ENCODE measurements at regions not wholly inside any gene's neighbourhood (a gene's known extent, or its start where the extent isn't known, plus 50 kb on each side); places are given as distances from the start of the nearest gene placed in this dataset.

- Mint-ChIP-seq H3K27ac (no peak overlapping the region), H3K9me3 (peaks cover 14 to 31% of the 10 kb centered on the region in 2 donors)
- ATAC-seq = no peak
Measured at GRCh38 chr3:167188592-167188991, 191.5 kb downstream of the ZBBX start.

DNA sequence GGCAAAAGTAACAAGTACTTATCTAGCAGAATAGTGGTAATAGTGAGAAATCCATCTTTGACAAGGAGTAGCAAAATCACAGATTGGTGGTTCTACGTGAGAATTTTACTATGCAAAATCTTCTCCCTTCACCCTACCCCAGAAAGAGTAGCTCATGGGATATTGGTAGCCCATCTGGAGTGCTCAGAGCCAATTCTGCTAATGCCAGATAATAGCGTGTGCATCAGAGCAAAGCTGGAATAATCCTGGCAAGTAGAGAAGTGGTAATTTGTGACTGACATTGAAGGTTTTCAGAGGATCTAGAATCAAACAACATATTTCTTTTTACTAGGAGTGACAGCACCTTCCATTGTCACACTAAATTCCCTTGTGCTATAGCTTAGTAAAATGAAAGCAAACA is 192.9 kb downstream of the ZBBX start:
- ATAC-seq (no peak), DNase-seq (ENCODE audit: low spot score in 2 of 2) (no peak)
- peaks cover 12 to 20% of the 10 kb centered on the region in 2 donors for H3K9me3 Mint-ChIP-seq
- no peak overlapping the region for H3K27ac Mint-ChIP-seq
- no peaks in the 10 kb centered on the region for H3K36me3 Mint-ChIP-seq

More at GRCh38 chr3:167188592-167188991, 191.5 kb downstream of the ZBBX start:
- H3K36me3 Mint-ChIP-seq = peaks cover 0 to 8% of the 10 kb centered on the region in 2 donors
- DNase-seq (ENCODE audit: low spot score in 2 of 2) = no peak

- Mint-ChIP-seq H3K27ac (no peak overlapping the region), H3K36me3 (no peaks in the 10 kb centered on the region), H3K9me3 (peaks cover 9 to 10% of the 10 kb centered on the region in 2 donors)
- DNase-seq (ENCODE audit: low spot score in 2 of 2) = no peak
- no peak for ATAC-seq
Measured at GRCh38 chr3:167184511-167184910, 195.6 kb downstream of the ZBBX start.

GRCh38 chr3:167172377-167172776 is 207.7 kb downstream of the ZBBX start:
- DNase-seq (ENCODE audit: low spot score in 2 of 2) = no peak
- Mint-ChIP-seq H3K27ac (no peak overlapping the region), H3K9me3 (peaks cover 6 to 8% of the 10 kb centered on the region in 2 donors), H3K36me3 (peaks cover 0 to 4% of the 10 kb centered on the region in 2 donors)
- no peak for ATAC-seq

- ATAC-seq = no peak
- DNase-seq (ENCODE audit: low spot score in 2 of 2) = no peak
- H3K27ac Mint-ChIP-seq = no peak overlapping the region
Measured at GRCh38 chr3:167167491-167167890, 212.6 kb downstream of the ZBBX start.

DNA sequence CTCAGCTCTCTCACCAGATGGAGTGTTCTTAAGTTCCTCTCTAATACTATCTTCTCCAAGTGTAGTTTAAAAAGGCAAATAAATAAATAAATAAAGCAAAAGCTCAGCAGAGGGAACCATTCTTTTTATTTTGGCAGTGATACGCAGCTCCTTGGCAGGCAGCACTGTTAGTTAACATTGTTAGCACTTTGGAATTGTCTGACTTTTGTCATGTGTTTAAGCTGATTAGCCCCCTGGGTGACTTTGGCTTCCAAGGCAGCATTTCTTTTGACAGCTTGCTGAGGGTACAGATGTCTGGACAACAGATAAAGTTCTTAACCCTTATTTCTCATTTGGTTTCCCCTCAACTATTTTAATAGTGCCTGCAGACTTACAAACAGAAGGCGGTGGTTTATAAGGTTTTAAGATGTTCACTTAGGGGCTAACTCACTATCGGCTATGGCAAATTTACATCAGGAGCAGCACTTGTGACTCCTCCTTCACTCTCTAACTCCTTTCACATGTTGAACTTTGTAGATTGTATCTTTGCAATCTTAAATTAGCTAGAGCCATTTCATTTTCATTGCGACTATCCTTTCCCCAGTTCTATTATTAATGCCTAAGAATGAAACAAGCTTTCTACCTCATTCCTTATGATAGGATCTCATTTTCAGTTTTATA is 213.4 kb downstream of the ZBBX start:
- ATAC-seq (no peak), DNase-seq (ENCODE audit: low spot score in 2 of 2) (no peak)
- Mint-ChIP-seq H3K9me3 (peaks cover 8 to 10% of the 10 kb centered on the region in 2 donors), H3K36me3 (no peaks in the 10 kb centered on the region), H3K27ac (no peak overlapping the region)

More at GRCh38 chr3:167167491-167167890, 212.6 kb downstream of the ZBBX start:
- Mint-ChIP-seq H3K36me3 (no peaks in the 10 kb centered on the region), H3K9me3 (peaks cover 8 to 10% of the 10 kb centered on the region in 2 donors)

DNA sequence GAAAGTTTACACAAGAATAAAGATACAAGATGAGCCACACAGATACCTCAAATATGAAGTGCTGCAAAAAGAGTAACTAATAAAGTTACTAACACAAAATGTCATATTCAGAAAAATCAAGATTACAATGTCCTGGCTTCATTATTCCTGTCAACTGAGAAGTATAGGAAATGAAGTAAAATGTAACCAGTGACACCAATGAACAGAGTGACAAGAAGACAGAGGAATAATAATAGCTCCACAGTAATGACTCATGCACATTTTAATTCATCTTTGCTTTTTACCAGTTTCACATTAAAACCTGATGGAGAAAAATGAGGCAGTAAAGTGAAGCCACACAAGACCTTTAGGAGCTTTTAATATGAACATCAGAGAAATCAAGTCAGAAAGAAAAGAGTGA is 214.1 kb downstream of the ZBBX start:
- peaks cover 8 to 10% of the 10 kb centered on the region in 2 donors for H3K9me3 Mint-ChIP-seq
- H3K36me3 Mint-ChIP-seq = no peaks in the 10 kb centered on the region
- H3K27ac Mint-ChIP-seq = no peak overlapping the region
- DNase-seq (ENCODE audit: low spot score in 2 of 2) (no peak), ATAC-seq (no peak)

GRCh38 chr3:167163580-167163979 is 216.5 kb downstream of the ZBBX start:
- no peaks in the 10 kb centered on the region for H3K36me3 Mint-ChIP-seq
- ATAC-seq (no peak), DNase-seq (ENCODE audit: low spot score in 2 of 2) (no peak)
- H3K27ac Mint-ChIP-seq = no peak overlapping the region
- H3K9me3 Mint-ChIP-seq = peaks cover 8 to 10% of the 10 kb centered on the region in 2 donors

GRCh38 chr3:167162083-167162482 is 218.0 kb downstream of the ZBBX start:
- H3K36me3 Mint-ChIP-seq = no peaks in the 10 kb centered on the region
- DNase-seq (ENCODE audit: low spot score in 2 of 2) = no peak
- ATAC-seq = no peak
- H3K9me3 Mint-ChIP-seq = peaks cover 8 to 14% of the 10 kb centered on the region in 2 donors
- H3K27ac Mint-ChIP-seq = no peak overlapping the region

- Mint-ChIP-seq H3K9me3 (peaks cover 8 to 18% of the 10 kb centered on the region in 2 donors), H3K36me3 (no peaks in the 10 kb centered on the region), H3K27ac (no peak overlapping the region)
- no peak for ATAC-seq
- DNase-seq (ENCODE audit: low spot score in 2 of 2) = no peak
Measured at GRCh38 chr3:167160781-167161180, 219.3 kb downstream of the ZBBX start.

DNA sequence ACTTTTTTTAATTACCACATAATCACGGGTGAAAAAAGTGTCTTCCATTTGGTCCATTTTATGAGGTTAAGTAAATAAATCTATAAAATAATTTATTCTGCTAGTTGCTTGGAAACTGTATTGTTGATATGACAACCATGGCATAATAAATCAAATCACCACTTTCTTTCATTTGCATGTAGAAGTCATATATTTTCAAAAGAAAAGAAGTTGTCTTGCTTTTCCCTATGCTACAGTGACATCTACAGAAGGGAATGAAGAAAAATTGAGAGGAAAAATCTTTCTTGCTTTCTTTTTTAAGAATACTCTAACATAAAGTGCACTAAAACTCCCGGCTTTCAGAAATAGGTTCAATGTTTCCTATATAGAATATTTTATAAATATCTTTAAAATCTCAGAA is 228.5 kb downstream of the ZBBX start:
- Mint-ChIP-seq H3K9me3 (peaks cover 0 to 4% of the 10 kb centered on the region in 2 donors), H3K36me3 (no peaks in the 10 kb centered on the region), H3K27ac (no peak overlapping the region)
- ATAC-seq (no peak), DNase-seq (ENCODE audit: low spot score in 2 of 2) (no peak)

DNA sequence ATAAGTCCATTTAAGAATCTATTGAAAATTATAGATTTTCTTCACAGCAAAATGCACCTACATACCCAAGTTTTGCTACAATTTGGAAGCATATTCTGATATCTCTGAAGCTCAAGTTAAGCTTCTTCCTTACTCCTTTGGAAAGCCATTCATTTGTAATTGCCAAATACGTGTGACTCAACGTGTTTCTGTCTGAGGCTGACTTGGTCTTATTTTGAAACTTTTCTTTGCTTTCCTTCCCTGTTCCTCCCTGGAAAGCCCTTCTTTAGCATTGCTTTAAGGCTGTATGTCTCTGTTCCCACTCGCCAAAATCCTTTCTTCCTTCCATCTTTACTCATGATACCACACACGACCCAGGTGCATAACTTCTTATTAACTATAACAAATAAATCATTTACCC is 232.0 kb downstream of the ZBBX start:
- DNase-seq (ENCODE audit: low spot score in 2 of 2) (no peak), ATAC-seq (no peak)
- no peak overlapping the region for H3K27ac Mint-ChIP-seq
- no peaks in the 10 kb centered on the region for H3K9me3 Mint-ChIP-seq
- H3K36me3 Mint-ChIP-seq = no peaks in the 10 kb centered on the region

DNA sequence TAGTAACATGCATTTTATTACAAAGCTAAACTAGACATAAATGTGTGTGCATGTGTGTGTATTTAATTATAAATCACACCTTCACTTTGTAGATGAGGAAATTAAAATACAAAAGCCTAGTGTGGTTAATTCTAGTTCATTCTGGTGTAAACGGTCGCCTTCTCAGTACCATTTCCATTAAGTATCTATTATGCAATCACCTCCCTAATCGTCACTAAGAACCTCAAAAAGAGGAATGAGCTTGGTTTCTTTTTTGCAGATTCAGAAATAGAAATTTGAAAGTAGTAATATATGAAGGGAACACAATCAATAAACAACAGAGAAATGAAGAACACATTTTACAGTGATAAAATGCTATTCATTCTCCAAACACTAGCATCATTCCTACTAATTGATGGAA is 233.2 kb downstream of the ZBBX start:
- no peak overlapping the region for H3K27ac Mint-ChIP-seq
- ATAC-seq = no peak
- H3K36me3 Mint-ChIP-seq = no peaks in the 10 kb centered on the region
- H3K9me3 Mint-ChIP-seq = no peaks in the 10 kb centered on the region
- DNase-seq (ENCODE audit: low spot score in 2 of 2) = no peak

DNA sequence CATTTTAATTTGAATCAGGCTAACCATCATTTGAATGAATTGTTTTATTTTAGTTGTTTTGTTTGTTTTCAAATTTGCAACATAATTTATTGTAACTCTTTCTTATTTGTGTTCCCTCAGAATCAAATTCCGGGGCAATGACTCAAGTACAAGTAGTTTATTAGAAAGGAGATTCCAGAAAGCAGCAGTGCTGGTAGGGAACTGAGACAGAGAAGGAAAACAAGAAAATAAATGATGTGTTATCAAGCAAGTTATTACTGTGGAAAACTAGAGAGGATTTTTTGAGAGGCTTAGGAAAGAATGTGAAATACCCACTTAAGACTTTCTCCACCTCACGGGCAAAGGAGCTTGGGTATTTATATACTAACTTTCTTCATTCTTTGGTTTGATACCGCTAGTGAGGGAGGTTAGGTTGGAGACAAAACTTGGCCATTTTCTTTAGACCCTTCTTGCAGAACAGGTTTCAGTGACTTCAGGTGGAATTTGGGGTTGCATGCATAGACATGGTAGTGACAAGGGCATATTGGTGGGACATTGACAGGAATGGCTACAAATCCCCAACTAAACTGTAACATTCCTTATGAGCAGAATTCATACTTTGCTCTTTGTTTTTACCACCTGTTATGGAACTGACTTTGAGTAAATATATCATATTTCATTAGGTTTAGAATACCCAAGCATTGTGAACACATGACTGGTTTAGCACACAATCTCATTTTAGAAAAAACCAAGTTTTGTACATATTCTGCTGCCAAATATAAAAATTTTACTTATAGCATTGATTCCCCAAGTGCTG is 254.3 kb downstream of the ZBBX start:
- DNase-seq (ENCODE audit: low spot score in 2 of 2) (no peak), ATAC-seq (no peak)
- Mint-ChIP-seq H3K36me3 (peaks cover 0 to 6% of the 10 kb centered on the region in 2 donors), H3K9me3 (peaks cover 0 to 11% of the 10 kb centered on the region in 2 donors), H3K27ac (no peak overlapping the region)

- no peaks in the 10 kb centered on the region for H3K36me3 Mint-ChIP-seq
- peaks cover 7 to 13% of the 10 kb centered on the region in 2 donors for H3K9me3 Mint-ChIP-seq
- H3K27ac Mint-ChIP-seq = no peak overlapping the region
- DNase-seq (ENCODE audit: low spot score in 2 of 2) = no peak
- no peak for ATAC-seq
Measured at GRCh38 chr3:167120828-167121227, 259.3 kb downstream of the ZBBX start.

DNA sequence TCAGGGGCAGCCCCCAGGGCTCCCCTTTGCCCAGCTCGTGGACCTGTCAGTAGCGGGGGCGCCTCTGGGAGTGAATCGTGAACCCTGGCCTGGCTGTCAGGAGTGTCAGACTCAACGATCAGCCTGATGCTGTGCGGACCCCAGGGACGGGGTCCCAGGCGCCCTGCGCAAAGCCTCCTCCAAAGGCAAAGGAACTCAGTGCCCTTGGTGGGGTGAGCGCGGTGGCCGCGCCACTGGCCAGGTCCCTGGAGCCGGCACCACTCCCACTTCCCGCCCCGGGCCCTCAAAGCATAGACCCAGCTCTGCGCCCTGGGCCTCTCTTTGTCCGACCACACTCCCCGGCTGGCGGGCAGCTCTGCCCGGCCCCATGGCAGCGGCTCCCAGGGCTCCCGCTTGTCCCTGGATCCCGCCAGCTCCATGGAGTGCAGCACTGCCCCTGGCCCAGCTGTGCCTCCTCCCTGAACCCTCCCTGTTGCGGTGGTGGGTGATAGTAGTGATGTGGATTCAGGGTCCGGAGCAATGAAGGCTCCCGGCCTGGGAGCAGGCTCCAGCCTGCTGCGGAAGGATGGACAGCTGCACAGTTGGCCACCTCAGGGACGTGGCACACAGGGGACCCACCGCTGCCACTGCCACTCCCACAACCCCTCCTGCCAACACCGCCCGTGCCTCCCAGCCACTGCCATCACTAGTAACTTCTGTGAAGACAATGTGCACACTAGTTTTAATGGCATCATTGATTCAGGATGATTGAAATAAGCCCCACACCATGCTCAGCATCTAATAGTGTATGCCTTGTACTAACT is 263.8 kb downstream of the ZBBX start:
- H3K9me3 Mint-ChIP-seq = peaks cover 7 to 14% of the 10 kb centered on the region in 2 donors
- ATAC-seq = no peak
- no peak for DNase-seq (ENCODE audit: low spot score in 2 of 2)
- no peaks in the 10 kb centered on the region for H3K36me3 Mint-ChIP-seq
- H3K27ac Mint-ChIP-seq = no peak overlapping the region

- Mint-ChIP-seq H3K9me3 (peaks cover 7 to 14% of the 10 kb centered on the region in 2 donors), H3K36me3 (no peaks in the 10 kb centered on the region), H3K27ac (no peak overlapping the region)
- DNase-seq (ENCODE audit: low spot score in 2 of 2) (no peak), ATAC-seq (no peak)
Measured at GRCh38 chr3:167115331-167115934, 264.7 kb downstream of the ZBBX start.
